Nephron progenitor cell (in vitro differentiated cells): ENCODE measurements at regions not wholly inside any gene's neighbourhood (a gene's known extent, or its start where the extent isn't known, plus 50 kb on each side); places are given as distances from the start of the nearest gene placed in this dataset.

Source experiments
- DNase-seq: peaks from one replicate; pipeline ENCODE4 v3.0.0; 2021
- H3K27ac Mint-ChIP-seq: 2 replicates; pipeline ENCODE4 v1.8.0; 2021; ENCODE audit warnings: mild to moderate bottlenecking, moderate library complexity, mixed read lengths
- H3K27me3 Mint-ChIP-seq: 2 replicates; pipeline ENCODE4 v1.8.0; 2021; ENCODE audit warnings: mild to moderate bottlenecking, low read depth, mixed read lengths; ENCODE audit not compliant: poor library complexity
- H3K36me3 Mint-ChIP-seq: 2 replicates; pipeline ENCODE4 v1.8.0; 2021; ENCODE audit warnings: low read depth, mixed read lengths
- H3K4me1 Mint-ChIP-seq: 2 replicates; pipeline ENCODE4 v1.8.0; 2021; ENCODE audit warnings: mixed read lengths
- H3K4me3 Mint-ChIP-seq: 2 replicates; pipeline ENCODE4 v1.8.0; 2021; ENCODE audit warnings: mild to moderate bottlenecking, moderate library complexity, mixed read lengths
- H3K9me3 Mint-ChIP-seq: 2 replicates; pipeline ENCODE4 v1.8.0; 2021; ENCODE audit warnings: mild to moderate bottlenecking, moderate library complexity, mixed read lengths
- TF ChIP-seq, protein P1 (sequence below): fragments of 200-600 bp; sonication (generic); IDR thresholded peaks from 2 replicates; pipeline ENCODE4 v1.5.0; 2021; ENCODE audit warnings: antibody characterized with exemption

DNA sequence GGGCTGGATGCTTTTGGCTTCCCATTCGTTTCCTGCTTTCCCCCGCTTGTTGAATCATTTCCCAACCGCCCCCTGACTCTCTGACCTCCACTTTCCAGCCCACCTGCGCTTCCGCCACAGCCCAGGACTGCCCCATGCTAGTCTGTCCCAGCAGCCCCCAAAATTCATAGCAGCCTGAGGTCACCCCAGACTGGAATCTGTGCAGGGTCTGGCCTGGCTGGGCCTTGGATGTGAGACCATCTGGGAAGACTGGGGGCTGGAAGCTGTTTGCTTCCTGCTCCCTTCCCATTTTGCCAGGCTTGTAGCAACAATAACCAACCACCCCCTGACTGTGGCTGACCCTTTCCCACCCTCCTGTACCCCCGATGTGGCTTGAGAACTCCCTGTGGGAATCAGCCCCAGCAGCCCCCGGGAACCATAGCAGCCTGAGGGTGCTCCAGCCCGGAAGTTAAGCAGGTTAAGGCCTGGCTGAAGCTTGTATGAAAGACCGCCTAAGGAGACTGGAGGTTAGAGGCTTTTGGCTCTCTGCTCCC is 2290.8 kb downstream of the TP53TG3F start:
- H3K4me3 Mint-ChIP-seq, result no peak overlapping the region
- H3K27ac Mint-ChIP-seq, result no peak overlapping the region
- no peak for DNase-seq
- H3K4me1 Mint-ChIP-seq, result no peaks in the 10 kb centered on the region
- H3K36me3 Mint-ChIP-seq, result peaks cover 2% of the 10 kb centered on the region
- H3K9me3 Mint-ChIP-seq, result peaks cover 82% of the 10 kb centered on the region
- H3K27me3 Mint-ChIP-seq, result peaks cover 2% of the 10 kb centered on the region
- TF ChIP-seq, protein P1, sequence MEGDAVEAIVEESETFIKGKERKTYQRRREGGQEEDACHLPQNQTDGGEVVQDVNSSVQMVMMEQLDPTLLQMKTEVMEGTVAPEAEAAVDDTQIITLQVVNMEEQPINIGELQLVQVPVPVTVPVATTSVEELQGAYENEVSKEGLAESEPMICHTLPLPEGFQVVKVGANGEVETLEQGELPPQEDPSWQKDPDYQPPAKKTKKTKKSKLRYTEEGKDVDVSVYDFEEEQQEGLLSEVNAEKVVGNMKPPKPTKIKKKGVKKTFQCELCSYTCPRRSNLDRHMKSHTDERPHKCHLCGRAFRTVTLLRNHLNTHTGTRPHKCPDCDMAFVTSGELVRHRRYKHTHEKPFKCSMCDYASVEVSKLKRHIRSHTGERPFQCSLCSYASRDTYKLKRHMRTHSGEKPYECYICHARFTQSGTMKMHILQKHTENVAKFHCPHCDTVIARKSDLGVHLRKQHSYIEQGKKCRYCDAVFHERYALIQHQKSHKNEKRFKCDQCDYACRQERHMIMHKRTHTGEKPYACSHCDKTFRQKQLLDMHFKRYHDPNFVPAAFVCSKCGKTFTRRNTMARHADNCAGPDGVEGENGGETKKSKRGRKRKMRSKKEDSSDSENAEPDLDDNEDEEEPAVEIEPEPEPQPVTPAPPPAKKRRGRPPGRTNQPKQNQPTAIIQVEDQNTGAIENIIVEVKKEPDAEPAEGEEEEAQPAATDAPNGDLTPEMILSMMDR, result no peak

DNA sequence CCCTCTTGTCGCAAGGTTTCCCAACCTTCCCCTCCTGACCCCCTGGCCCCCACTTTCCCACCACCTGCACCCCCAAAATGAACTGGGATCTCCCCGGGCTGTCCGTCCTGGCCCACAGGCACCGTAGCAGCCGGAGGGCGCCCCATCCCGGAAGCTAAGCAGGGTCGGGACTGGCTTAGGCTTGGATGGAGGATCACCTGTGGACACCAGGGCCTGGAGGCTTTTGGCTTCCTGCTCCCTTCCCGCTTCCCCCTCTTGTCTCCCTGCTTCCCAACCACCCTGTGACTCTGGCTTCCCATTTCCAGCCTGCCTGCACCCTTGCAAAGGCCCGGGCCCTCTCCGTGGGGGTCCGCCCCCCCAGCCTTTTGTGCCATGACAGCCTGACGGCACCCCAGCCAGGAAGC is 2291.3 kb downstream of the TP53TG3F start:
- no peak for DNase-seq
- TF ChIP-seq, protein P1, result no peak
- Mint-ChIP-seq H3K27me3 (no peaks in the 10 kb centered on the region), H3K36me3 (peaks cover 5% of the 10 kb centered on the region), H3K4me3 (no peak overlapping the region), H3K27ac (no peak overlapping the region), H3K4me1 (no peaks in the 10 kb centered on the region), H3K9me3 (peaks cover 82% of the 10 kb centered on the region)

DNA sequence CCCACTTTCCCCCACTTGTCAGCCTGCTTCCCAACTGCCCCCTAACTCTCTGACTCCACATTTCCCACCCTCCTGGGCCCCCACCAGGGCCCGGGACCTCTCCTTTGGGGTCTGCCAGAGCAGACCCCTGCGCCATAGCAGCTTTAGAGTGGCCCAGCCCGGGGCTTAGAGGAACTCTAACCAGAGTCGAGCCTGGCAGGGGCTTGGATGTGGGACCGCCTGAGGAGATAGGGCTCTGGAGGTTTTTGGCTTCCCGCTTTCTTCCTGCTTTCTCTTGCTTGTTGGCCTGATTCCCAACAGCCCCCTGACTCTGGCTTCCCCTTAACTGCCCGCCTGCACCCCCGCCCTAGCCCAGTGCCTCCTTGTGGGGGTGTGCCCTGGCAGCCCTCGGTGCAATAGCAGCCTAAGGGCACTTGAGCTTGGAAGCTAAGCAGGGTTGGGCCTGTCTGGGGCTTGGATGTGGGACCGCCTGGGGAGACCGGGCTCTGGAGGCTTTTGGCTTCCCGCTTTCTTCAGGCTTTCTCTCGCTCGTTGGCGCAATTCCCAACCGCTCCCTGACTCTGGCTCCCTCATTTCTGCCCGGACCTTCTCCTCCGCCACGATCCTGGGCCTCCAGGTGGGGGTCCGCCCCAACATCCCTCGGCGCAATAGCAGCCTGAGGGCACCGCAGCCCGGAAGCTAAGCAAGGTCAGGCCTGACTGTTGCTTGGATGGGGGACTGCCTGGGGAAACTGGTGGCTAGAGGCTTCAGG is 2292.0 kb downstream of the TP53TG3F start:
- TF ChIP-seq, protein P1, result no peak
- Mint-ChIP-seq H3K36me3 (peaks cover 5% of the 10 kb centered on the region), H3K27ac (no peak overlapping the region), H3K27me3 (no peaks in the 10 kb centered on the region), H3K9me3 (peaks cover 82% of the 10 kb centered on the region), H3K4me3 (no peak overlapping the region), H3K4me1 (no peaks in the 10 kb centered on the region)
- no peak for DNase-seq

DNA sequence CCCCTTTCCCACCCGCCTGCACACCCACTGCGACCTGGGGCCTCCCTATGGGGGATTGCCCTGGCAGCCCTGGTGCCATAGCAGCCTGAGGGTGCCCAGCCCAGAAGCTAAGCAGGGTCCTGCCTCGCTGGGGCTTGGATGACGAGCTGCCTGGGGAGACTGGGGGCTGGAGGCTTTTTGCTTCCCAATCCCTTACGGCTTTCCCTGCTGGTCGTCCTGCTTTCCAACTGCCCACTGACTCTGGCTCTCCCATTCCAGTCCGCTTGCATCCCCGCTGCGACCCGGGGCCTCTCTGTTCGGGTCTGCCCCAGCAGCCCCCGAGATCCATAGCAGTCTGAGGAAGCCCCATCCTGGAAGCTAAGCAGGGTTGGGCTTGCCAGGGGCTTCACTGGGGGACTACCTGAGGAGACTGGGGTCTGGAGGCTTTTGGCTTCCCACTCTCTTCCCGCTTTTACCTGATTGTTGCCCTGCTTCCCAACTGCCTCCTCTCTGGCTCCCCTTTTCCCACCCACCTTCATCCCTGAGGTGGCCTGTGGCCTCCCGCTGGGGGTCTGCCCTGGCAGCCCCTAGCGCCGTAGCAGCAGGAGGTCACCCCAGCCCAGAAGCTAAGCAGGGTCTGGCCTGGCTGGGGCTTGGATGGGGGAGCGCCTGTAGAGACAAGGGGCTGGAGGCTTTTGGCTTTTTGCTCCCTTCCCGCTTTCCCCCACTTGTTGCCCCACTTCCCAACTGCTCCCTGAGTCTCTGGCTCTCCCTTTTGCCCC is 2292.8 kb downstream of the TP53TG3F start:
- Mint-ChIP-seq H3K9me3 (peaks cover 82% of the 10 kb centered on the region), H3K36me3 (peaks cover 5% of the 10 kb centered on the region), H3K4me3 (no peak overlapping the region), H3K27me3 (no peaks in the 10 kb centered on the region), H3K4me1 (no peaks in the 10 kb centered on the region), H3K27ac (no peak overlapping the region)
- DNase-seq, result no peak
- TF ChIP-seq, protein P1, result no peak

DNA sequence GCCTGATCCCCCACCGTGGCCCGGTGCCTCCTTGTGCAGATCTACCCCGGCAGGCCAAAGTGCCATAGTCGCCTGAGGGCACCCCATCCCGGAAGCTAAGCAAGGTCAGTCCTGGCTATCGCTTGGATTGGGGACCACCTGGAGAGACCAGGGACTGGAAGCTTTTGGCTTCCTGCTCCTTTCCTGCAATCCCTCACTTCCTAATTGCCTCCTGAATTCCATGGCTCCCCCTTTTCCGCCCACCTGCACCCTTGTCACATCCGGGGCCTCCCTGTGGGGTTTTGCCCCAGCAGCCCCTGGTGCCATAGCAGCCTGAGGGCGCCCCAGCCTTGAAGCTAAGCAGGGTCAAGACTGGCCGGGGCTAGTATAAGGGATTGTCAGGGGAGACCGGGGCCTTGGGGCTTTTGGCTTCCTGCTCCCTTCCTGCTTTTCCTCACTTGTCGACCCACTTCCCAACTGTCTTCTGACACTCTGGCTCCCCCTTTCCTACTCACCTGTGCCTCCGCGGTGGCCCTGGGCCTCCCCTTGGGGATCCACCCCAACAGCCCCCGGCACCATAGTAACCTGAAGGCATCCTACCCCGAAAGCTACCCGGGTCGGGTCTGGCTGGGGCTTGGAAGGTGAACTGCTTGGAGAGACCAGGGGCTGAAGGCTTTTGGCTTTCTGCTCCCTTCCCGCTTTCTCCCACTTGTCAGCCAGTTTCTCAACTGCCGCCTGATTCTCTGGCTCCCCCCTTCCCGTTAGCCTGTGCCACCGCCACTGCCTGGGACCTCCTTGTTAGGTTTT is 2293.6 kb downstream of the TP53TG3F start:
- Mint-ChIP-seq H3K4me3 (no peak overlapping the region), H3K9me3 (peaks cover 83% of the 10 kb centered on the region), H3K27me3 (no peaks in the 10 kb centered on the region), H3K4me1 (no peaks in the 10 kb centered on the region), H3K36me3 (peaks cover 5% of the 10 kb centered on the region), H3K27ac (no peak overlapping the region)
- DNase-seq, result no peak
- TF ChIP-seq, protein P1, result no peak
